GM21529 (cell line): ENCODE measurements at regions not wholly inside any gene's neighbourhood (a gene's known extent, or its start where the extent isn't known, plus 50 kb on each side); places are given as distances from the start of the nearest gene placed in this dataset.

Experiments used
- ATAC-seq: cut with Tn5 transposase; IDR thresholded peaks from one replicate; pipeline ENCODE4 v1.9.1; 2021; ENCODE audit not compliant: unreplicated experiment

- ATAC-seq: no peak
Observed at GRCh38 chr1:67582625-67583461, 102.2 kb upstream of the GADD45A start.

- ATAC-seq: no peak
Observed at GRCh38 chr1:67583462-67583950, 101.5 kb upstream of the GADD45A start.

DNA sequence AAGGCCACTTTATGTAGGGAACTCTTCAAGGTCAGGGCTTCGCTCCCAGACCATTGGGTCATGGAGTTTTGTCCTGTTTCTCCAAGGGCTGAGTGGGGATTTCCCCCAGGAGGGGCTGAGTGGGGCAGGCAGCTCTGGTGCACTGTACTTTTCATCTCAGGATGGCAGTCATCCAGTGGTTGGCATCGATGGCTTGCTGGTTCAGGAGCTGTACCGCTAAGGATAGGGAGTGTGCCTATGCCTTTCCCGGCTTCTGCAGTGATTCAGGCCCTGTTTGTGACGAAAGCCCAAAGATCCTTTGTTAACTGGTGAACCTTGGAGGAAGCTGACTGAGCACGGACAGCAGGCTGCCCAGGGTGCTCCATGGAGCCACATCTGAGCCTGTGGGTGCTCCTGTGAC lies 100.1 kb upstream of the GADD45A start:
- no peak for ATAC-seq

DNA sequence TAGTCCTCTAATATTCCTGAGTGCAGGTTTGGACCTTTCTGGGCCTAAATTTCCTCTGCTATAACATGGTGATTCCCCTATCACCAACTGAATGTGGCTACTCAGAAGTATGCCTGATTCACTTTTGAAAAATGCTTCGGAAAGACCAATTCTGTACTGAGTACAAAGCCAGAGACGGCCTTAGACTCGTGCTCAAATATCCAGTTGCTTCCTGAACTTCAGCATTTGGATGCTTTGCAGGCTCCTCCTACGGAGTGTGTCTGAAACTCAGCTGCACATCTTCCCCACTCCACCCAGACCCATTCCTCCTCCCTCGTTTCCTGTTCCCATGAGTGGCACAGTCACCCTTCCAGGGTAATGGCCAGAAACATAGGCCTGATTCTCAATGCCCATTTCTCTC lies 98.4 kb upstream of the GADD45A start:
- ATAC-seq: no peak

DNA sequence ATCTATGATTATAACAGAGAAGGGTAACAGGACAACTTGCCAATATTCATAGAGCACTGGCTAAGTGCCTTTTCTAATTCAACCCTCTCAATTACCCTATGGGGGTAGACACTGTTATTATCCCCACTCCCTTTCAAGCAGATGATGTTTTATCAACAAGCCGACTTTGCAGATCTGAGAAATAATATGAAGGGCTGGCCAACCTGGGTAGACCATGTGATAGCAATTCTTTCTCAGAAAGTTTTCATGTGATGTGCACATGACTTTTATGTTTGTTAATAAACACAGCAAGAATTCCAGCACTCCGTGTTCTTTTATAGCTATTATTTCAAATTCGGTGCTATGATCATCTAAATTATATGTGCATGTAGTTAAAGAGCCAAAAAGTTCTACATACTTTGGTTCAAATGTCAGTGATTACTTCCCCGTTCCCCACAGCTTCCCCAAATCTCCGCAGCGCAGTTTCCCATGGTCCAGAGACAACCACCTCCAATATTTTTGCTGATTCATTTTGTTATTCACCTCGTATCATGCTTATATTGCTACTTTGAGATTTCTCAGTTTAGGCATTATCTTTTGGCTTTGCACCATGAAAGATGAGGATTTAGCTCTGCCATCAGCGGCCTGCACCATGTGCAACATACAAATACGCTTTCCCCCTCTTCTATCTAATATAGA lies 96.7 kb upstream of the GADD45A start:
- ATAC-seq: no peak

- no peak for ATAC-seq
Observed at GRCh38 chr1:67589519-67590233, 95.3 kb upstream of the GADD45A start.

DNA sequence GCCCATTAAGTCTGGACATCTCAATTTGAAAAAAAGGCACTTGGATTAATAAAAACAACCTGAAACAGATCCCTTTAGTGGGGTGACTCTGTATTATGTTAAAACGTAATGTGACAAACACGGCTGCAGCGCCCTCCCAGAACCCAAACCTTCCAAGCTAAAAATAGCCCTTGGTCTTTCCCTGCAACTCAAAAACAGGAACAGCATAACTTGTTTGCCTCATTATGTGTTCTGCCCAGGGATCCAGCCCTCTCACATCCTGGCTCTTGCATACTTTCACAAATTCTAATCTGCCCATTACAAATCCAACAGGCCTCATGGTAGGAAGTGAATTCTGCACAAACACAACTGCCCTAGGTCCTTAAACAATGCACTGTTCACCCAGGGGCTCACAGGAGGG lies 94.7 kb upstream of the GADD45A start:
- no peak for ATAC-seq

- no peak for ATAC-seq
Observed at GRCh38 chr1:67594764-67595163, 90.2 kb upstream of the GADD45A start.

- ATAC-seq: no peak
Observed at GRCh38 chr1:67596674-67597073, 88.3 kb upstream of the GADD45A start.

DNA sequence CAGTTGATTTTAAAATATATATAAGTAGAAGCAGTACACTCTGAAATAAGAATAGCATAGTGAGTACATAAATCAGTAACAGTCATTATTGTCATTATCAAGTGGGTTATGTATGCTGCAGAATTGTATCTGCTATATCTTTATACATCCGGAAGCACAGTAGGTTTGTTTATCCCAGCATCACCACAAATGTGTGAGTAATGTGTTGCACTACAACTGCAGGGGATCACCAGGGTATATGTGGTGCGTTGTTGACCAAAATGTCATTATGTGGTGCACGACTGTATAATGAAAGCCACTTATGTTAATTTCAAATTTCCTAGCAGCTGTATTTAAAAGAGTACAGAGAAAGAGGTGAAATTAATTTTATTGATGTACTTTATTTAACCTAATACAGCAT lies 87.7 kb upstream of the GADD45A start:
- ATAC-seq: no peak

DNA sequence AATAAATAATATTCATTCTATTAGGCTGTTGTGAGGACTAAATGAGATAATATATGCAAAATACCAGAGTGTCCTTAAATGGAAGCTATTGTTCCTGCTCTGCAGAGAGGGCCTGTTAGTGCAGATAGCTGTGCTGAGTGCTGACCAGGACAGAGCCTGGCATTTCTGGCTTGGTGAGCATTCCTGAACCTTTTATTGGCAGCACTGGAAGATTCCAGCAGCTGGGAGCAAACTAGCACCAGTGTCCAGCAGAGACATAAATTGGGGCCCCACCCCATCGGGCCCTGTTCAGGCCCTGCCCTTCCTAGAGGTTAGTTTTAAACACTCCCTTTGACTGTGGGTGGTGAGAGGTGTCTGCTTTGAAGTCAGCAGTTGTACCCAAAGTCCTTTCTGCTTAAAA lies 85.9 kb upstream of the GADD45A start:
- no peak for ATAC-seq

DNA sequence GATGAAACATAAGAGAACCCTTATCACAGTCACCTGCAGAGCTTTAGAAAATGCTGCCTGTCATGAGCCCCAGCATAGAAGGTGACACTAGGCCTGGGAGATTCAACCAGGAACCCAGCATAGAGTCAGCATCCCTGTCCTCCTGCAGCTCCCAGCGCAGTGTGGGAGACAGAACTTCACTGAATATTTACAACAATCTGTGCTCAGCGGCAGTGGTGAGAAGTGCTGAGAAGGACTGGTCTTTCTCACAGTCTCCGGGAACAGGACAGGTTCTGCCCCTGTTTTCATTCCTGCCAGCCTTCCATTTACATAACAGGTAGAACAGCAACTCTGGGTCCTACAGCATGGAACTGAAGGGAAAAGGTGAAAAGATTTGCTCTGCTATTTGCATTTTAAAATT lies 83.5 kb upstream of the GADD45A start:
- ATAC-seq: no peak

- no peak for ATAC-seq
Observed at GRCh38 chr1:67601955-67602354, 83.0 kb upstream of the GADD45A start.

DNA sequence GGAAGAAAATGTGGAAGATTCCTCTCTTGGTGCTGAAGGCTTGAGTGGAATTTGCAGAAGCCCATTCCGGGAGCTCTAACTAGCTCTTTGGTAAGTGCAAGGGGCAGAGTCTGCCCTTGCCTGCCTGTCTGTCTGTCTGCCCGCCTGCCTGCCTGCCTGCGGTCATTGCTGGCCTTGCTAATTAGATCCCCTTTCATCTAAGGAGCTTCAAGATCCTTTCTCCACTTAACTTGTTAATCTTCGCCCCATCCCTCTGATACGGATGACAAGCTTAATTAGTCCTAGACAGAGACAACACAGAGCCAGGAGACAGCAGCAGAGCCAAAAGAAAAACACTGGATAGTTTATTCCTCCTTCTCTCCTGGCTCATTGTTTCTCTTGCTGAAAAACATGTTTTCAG lies 80.2 kb upstream of the GADD45A start:
- ATAC-seq: no peak

DNA sequence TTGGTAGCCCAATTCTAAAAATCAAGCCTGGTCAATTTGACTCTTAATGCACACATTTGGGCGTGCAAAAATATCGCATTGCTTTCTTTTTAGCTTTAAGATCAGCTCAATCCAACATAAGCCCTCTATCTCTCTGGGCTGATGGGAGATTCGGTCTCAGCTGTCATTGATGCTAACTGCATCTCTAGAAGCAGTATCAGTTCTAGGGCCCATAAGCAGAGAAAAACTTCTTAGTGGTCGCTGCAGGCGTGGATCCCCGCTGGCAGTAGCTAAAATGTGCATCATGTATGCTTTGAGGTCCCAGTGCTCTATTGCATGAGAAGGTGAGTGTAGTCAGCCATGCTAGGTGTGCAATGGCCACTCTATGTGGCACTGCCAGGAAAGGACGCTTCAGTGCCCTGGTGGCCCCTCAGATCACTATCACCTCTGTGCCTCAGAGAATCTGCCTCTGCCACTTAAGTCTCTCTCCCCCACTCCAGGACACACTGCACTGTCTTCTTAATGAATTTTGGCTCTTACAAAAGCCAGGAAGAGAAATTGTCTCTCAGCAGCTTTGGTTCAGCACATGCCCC lies 79.7 kb upstream of the GADD45A start:
- no peak for ATAC-seq

GRCh38 chr1:67607286-67607685 lies 77.7 kb upstream of the GADD45A start:
- ATAC-seq: no peak

GRCh38 chr1:67607699-67608098 lies 77.3 kb upstream of the GADD45A start:
- no peak for ATAC-seq

- ATAC-seq: peak; percentile 21
Observed at GRCh38 chr1:67608661-67609576, 76.1 kb upstream of the GADD45A start.

GRCh38 chr1:67609577-67610341 lies 75.2 kb upstream of the GADD45A start:
- ATAC-seq: peak; percentile 62

DNA sequence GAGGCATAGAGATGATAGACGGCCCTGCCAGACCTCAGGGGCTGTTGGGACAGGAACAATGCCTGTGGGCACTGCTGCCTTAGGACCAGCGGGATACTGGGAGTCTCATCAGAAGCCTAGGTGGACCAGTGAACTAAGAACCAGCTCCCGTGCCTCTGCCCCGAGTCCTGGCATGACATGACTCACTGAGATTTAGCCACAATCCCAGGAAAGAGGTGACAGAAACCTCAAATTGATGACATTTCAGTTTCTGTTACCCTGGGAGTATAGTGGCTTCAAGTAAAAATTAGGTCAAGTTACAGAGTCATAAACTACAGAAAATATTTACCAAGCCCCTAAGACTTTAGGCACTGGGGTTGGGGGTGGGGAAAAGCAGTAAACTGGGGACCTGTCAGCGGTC lies 74.6 kb upstream of the GADD45A start:
- peak; percentile 4 for ATAC-seq
